ENCODE measurements at regions not wholly inside any gene's neighbourhood (a gene's known extent, or its start where the extent isn't known, plus 50 kb on each side); places are given as distances from the start of the nearest gene placed in this dataset.

GRCh38 chr15:59940456-59940855, 63.7 kb upstream of the FOXB1 start:
- H4K20me1 ChIP-seq (ENCODE audit: insufficient read depth, low read length) = no peaks in the 10 kb centered on the region
- peaks cover 7% of the 10 kb centered on the region for H3K27me3 ChIP-seq (ENCODE audit: insufficient read depth, low read length)
- TF ChIP-seq CTCF (IDR thresholded peaks at IDR 0.05; ENCODE audit: extremely low read depth, low read depth, low read length) = no peak
- no peaks in the 10 kb centered on the region for H3K79me2 ChIP-seq (ENCODE audit: insufficient read depth, low read length)
- no peaks in the 10 kb centered on the region for H3K4me1 ChIP-seq (ENCODE audit: insufficient read depth, low read length)
- H3K9me3 ChIP-seq (ENCODE audit: low read depth, low read length) = no peaks in the 10 kb centered on the region
- H2AFZ ChIP-seq (ENCODE audit: low read length) = no peak overlapping the region
- no peak overlapping the region for H3K27ac ChIP-seq (ENCODE audit: low read depth, low read length)
- H3K36me3 ChIP-seq (ENCODE audit: insufficient read depth, low read length) = no peaks in the 10 kb centered on the region
- DNase-seq (ENCODE audit: insufficient read length, low spot score, missing footprints) = no peak
- no peak overlapping the region for H3K4me2 ChIP-seq (ENCODE audit: insufficient read depth, low read length)
- H3K4me3 ChIP-seq (ENCODE audit: insufficient read depth, low read length) = no peak overlapping the region

GRCh38 chr15:59936741-59937140, 67.4 kb upstream of the FOXB1 start:
- no peaks in the 10 kb centered on the region for H4K20me1 ChIP-seq (ENCODE audit: insufficient read depth, low read length)
- H3K79me2 ChIP-seq (ENCODE audit: insufficient read depth, low read length) = no peaks in the 10 kb centered on the region
- H3K9me3 ChIP-seq (ENCODE audit: low read depth, low read length) = no peaks in the 10 kb centered on the region
- H3K36me3 ChIP-seq (ENCODE audit: insufficient read depth, low read length) = no peaks in the 10 kb centered on the region
- H2AFZ ChIP-seq (ENCODE audit: low read length) = no peak overlapping the region
- H3K27me3 ChIP-seq (ENCODE audit: insufficient read depth, low read length) = peaks cover 9% of the 10 kb centered on the region
- H3K4me2 ChIP-seq (ENCODE audit: insufficient read depth, low read length) = no peak overlapping the region
- H3K27ac ChIP-seq (ENCODE audit: low read depth, low read length) = no peak overlapping the region
- H3K4me1 ChIP-seq (ENCODE audit: insufficient read depth, low read length) = no peaks in the 10 kb centered on the region
- H3K4me3 ChIP-seq (ENCODE audit: insufficient read depth, low read length) = no peak overlapping the region
- no peak for DNase-seq (ENCODE audit: insufficient read length, low spot score, missing footprints)
- no peak for TF ChIP-seq CTCF (IDR thresholded peaks at IDR 0.05; ENCODE audit: extremely low read depth, low read depth, low read length)

GRCh38 chr15:59933607-59934006, 70.5 kb upstream of the FOXB1 start:
- no peak for TF ChIP-seq CTCF (IDR thresholded peaks at IDR 0.05; ENCODE audit: extremely low read depth, low read depth, low read length)
- no peaks in the 10 kb centered on the region for H3K4me1 ChIP-seq (ENCODE audit: insufficient read depth, low read length)
- peaks cover 17% of the 10 kb centered on the region for H3K27me3 ChIP-seq (ENCODE audit: insufficient read depth, low read length)
- no peak overlapping the region for H3K27ac ChIP-seq (ENCODE audit: low read depth, low read length)
- H3K4me2 ChIP-seq (ENCODE audit: insufficient read depth, low read length) = no peak overlapping the region
- no peaks in the 10 kb centered on the region for H3K9me3 ChIP-seq (ENCODE audit: low read depth, low read length)
- H3K79me2 ChIP-seq (ENCODE audit: insufficient read depth, low read length) = no peaks in the 10 kb centered on the region
- H3K36me3 ChIP-seq (ENCODE audit: insufficient read depth, low read length) = no peaks in the 10 kb centered on the region
- no peaks in the 10 kb centered on the region for H4K20me1 ChIP-seq (ENCODE audit: insufficient read depth, low read length)
- no peak for DNase-seq (ENCODE audit: insufficient read length, low spot score, missing footprints)
- no peak overlapping the region for H2AFZ ChIP-seq (ENCODE audit: low read length)
- H3K4me3 ChIP-seq (ENCODE audit: insufficient read depth, low read length) = no peak overlapping the region

- Histone ChIP-seq H3K79me2 (ENCODE audit: insufficient read depth, low read length) (no peaks in the 10 kb centered on the region), H4K20me1 (ENCODE audit: insufficient read depth, low read length) (no peaks in the 10 kb centered on the region), H3K4me2 (ENCODE audit: insufficient read depth, low read length) (no peak overlapping the region), H3K27ac (ENCODE audit: low read depth, low read length) (no peak overlapping the region), H3K27me3 (ENCODE audit: insufficient read depth, low read length) (peaks cover 22% of the 10 kb centered on the region), H3K4me1 (ENCODE audit: insufficient read depth, low read length) (no peaks in the 10 kb centered on the region), H3K9me3 (ENCODE audit: low read depth, low read length) (no peaks in the 10 kb centered on the region), H3K36me3 (ENCODE audit: insufficient read depth, low read length) (no peaks in the 10 kb centered on the region), H3K4me3 (ENCODE audit: insufficient read depth, low read length) (no peak overlapping the region), H2AFZ (ENCODE audit: low read length) (no peak overlapping the region)
- DNase-seq (ENCODE audit: insufficient read length, low spot score, missing footprints) = no peak
- TF ChIP-seq CTCF (IDR thresholded peaks at IDR 0.05; ENCODE audit: extremely low read depth, low read depth, low read length) = no peak
Observed at GRCh38 chr15:59931646-59932261, 72.4 kb upstream of the FOXB1 start.
